OCI-M1 (cell line): ENCODE measurements at regions not wholly inside any gene's neighbourhood (a gene's known extent, or its start where the extent isn't known, plus 50 kb on each side); places are given as distances from the start of the nearest gene placed in this dataset.

Experiments
- DNase-seq: peaks from one replicate; lab custom pipeline; 2025; lab: John Stamatoyannopoulos, UW

GRCh38 chr3:181859518-181859917 is 147.8 kb downstream of the SOX2 start:
- DNase-seq: no peak

GRCh38 chr3:181860235-181860634 is 148.5 kb downstream of the SOX2 start:
- no peak for DNase-seq

- no peak for DNase-seq
Measured at GRCh38 chr3:181862502-181862901, 150.8 kb downstream of the SOX2 start.

- DNase-seq: no peak
Measured at GRCh38 chr3:181868576-181869082, 156.9 kb downstream of the SOX2 start.

GRCh38 chr3:181872887-181873286 is 161.2 kb downstream of the SOX2 start:
- DNase-seq: no peak

GRCh38 chr3:181879926-181880325 is 168.2 kb downstream of the SOX2 start:
- no peak for DNase-seq

- DNase-seq: no peak
Measured at GRCh38 chr3:181880331-181880730, 168.6 kb downstream of the SOX2 start.

GRCh38 chr3:181881749-181882148 is 170.0 kb downstream of the SOX2 start:
- DNase-seq: no peak

- no peak for DNase-seq
Measured at GRCh38 chr3:181885868-181886630, 174.3 kb downstream of the SOX2 start.

GRCh38 chr3:181886676-181887075 is 175.0 kb downstream of the SOX2 start:
- no peak for DNase-seq

GRCh38 chr3:181887685-181888084 is 176.0 kb downstream of the SOX2 start:
- DNase-seq: no peak

- DNase-seq: no peak
Measured at GRCh38 chr3:181888234-181888633, 176.5 kb downstream of the SOX2 start.

- DNase-seq: no peak
Measured at GRCh38 chr3:181892848-181893247, 181.1 kb downstream of the SOX2 start.

GRCh38 chr3:181896605-181897004 is 184.9 kb downstream of the SOX2 start:
- DNase-seq: no peak

GRCh38 chr3:181899702-181900101 is 188.0 kb downstream of the SOX2 start:
- DNase-seq: peak; percentile 52

- DNase-seq: no peak
Measured at GRCh38 chr3:181901626-181902025, 189.9 kb downstream of the SOX2 start.

- no peak for DNase-seq
Measured at GRCh38 chr3:181906338-181906737, 194.6 kb downstream of the SOX2 start.

- DNase-seq: no peak
Measured at GRCh38 chr3:181909241-181909640, 197.5 kb downstream of the SOX2 start.

- no peak for DNase-seq
Measured at GRCh38 chr3:181912384-181912783, 200.7 kb downstream of the SOX2 start.

- no peak for DNase-seq
Measured at GRCh38 chr3:181913254-181913653, 201.5 kb downstream of the SOX2 start.

GRCh38 chr3:181915551-181915950 is 203.8 kb downstream of the SOX2 start:
- no peak for DNase-seq

GRCh38 chr3:181916013-181916412 is 204.3 kb downstream of the SOX2 start:
- no peak for DNase-seq

- no peak for DNase-seq
Measured at GRCh38 chr3:181917027-181917426, 205.3 kb downstream of the SOX2 start.

- DNase-seq: no peak
Measured at GRCh38 chr3:181919375-181919774, 207.7 kb downstream of the SOX2 start.
